Esophagus muscularis mucosa (tissue), 4 donors: ENCODE measurements at regions not wholly inside any gene's neighbourhood (a gene's known extent, or its start where the extent isn't known, plus 50 kb on each side); places are given as distances from the start of the nearest gene placed in this dataset.

Experiments
- CTCF ChIP-seq, 3 experiments: fragments of 200-600 bp in 2 of 3; fragments of 450-650 bp in 1 of 3; sonication (generic) in 2 of 3; IDR thresholded peaks; one replicate each; pipeline ENCODE4 v1.5.1; 2017 to 2019; ENCODE audit warnings: antibody characterized with exemption in 3 of 3, mild to moderate bottlenecking in 2 of 3, moderate library complexity in 1 of 3
- EP300 ChIP-seq: sonication (generic); formaldehyde crosslinking; IDR thresholded peaks from one replicate; pipeline ENCODE4 v1.6.1; 2017; ENCODE audit warnings: antibody characterized with exemption
- POLR2A ChIP-seq: fragments of 450-650 bp; IDR thresholded peaks from one replicate; pipeline ENCODE4 v1.6.1; 2017; ENCODE audit warnings: antibody characterized with exemption, moderate library complexity, mild to moderate bottlenecking, low read depth

- TF ChIP-seq CTCF (IDR thresholded peaks at IDR 0.05) (no peak), EP300 (no peak), POLR2A (no peak)
Measured at GRCh38 chr2:19246496-19246895, 111.9 kb downstream of the OSR1 start.
